Duodenal mucosa (tissue), 2 donors: ENCODE measurements at regions not wholly inside any gene's neighbourhood (a gene's known extent, or its start where the extent isn't known, plus 50 kb on each side); places are given as distances from the start of the nearest gene placed in this dataset.

ENCODE experiments used
- H3K27ac ChIP-seq: one replicate; pipeline ENCODE4 v1.7.0; 2013; ENCODE audit warnings: low read depth, low read length
- H3K27me3 ChIP-seq, 2 donors: one replicate each; pipeline ENCODE4 v1.7.0; 2013; ENCODE audit warnings: low read length in 2 of 2, control low read depth in 1 of 2; ENCODE audit not compliant: insufficient read depth in 2 of 2, control insufficient read depth in 1 of 2
- H3K36me3 ChIP-seq, 2 donors: one replicate each; pipeline ENCODE4 v1.7.0; 2013; ENCODE audit warnings: low read length in 2 of 2, control low read depth in 1 of 2; ENCODE audit not compliant: insufficient read depth in 2 of 2, control insufficient read depth in 1 of 2
- H3K4me1 ChIP-seq, 2 donors: one replicate each; pipeline ENCODE4 v1.7.0; 2013; ENCODE audit warnings: low read length in 2 of 2, control low read depth in 1 of 2; ENCODE audit not compliant: insufficient read depth in 2 of 2, control insufficient read depth in 1 of 2
- H3K4me3 ChIP-seq, 2 donors: one replicate each; pipeline ENCODE4 v1.7.0; 2013; ENCODE audit warnings: low read length in 2 of 2, low read depth in 1 of 2
- H3K9ac ChIP-seq, 2 donors: one replicate each; pipeline ENCODE4 v1.7.0; 2013; ENCODE audit warnings: low read length in 2 of 2, low read depth in 1 of 2
- H3K9me3 ChIP-seq, 2 donors: one replicate each; pipeline ENCODE4 v1.7.0; 2013; ENCODE audit warnings: low read length in 2 of 2, control low read depth in 1 of 2; ENCODE audit not compliant: control insufficient read depth in 1 of 2

- H3K27me3 ChIP-seq: no peaks in the 10 kb centered on the region
- no peak overlapping the region for H3K27ac ChIP-seq
- no peak overlapping the region for H3K4me3 ChIP-seq
- H3K4me1 ChIP-seq: no peaks in the 10 kb centered on the region
- H3K9ac ChIP-seq: no peak overlapping the region
- H3K36me3 ChIP-seq: no peaks in the 10 kb centered on the region
- H3K9me3 ChIP-seq: no peaks in the 10 kb centered on the region
Measured at GRCh38 chr11:29312812-29313211, 704.0 kb downstream of the KCNA4 start.

GRCh38 chr11:29310725-29311342 is 706.0 kb downstream of the KCNA4 start:
- no peaks in the 10 kb centered on the region for H3K9me3 ChIP-seq
- H3K4me3 ChIP-seq: no peak overlapping the region
- H3K27me3 ChIP-seq: no peaks in the 10 kb centered on the region
- H3K4me1 ChIP-seq: no peaks in the 10 kb centered on the region
- no peak overlapping the region for H3K9ac ChIP-seq
- H3K27ac ChIP-seq: no peak overlapping the region
- H3K36me3 ChIP-seq: no peaks in the 10 kb centered on the region

- Histone ChIP-seq H3K36me3 (no peaks in the 10 kb centered on the region), H3K4me1 (no peaks in the 10 kb centered on the region), H3K27me3 (no peaks in the 10 kb centered on the region), H3K9ac (no peak overlapping the region), H3K9me3 (no peaks in the 10 kb centered on the region), H3K27ac (no peak overlapping the region), H3K4me3 (no peak overlapping the region)
Measured at GRCh38 chr11:29309992-29310391, 706.8 kb downstream of the KCNA4 start.

- no peak overlapping the region for H3K27ac ChIP-seq
- no peaks in the 10 kb centered on the region for H3K9me3 ChIP-seq
- H3K36me3 ChIP-seq: no peaks in the 10 kb centered on the region
- no peak overlapping the region for H3K9ac ChIP-seq
- no peaks in the 10 kb centered on the region for H3K27me3 ChIP-seq
- H3K4me1 ChIP-seq: no peaks in the 10 kb centered on the region
- H3K4me3 ChIP-seq: no peak overlapping the region
Measured at GRCh38 chr11:29306527-29306926, 710.3 kb downstream of the KCNA4 start.

- Histone ChIP-seq H3K27ac (no peak overlapping the region), H3K4me3 (no peak overlapping the region), H3K9ac (no peak overlapping the region), H3K9me3 (no peaks in the 10 kb centered on the region), H3K4me1 (no peaks in the 10 kb centered on the region), H3K27me3 (no peaks in the 10 kb centered on the region), H3K36me3 (no peaks in the 10 kb centered on the region)
Measured at GRCh38 chr11:29305456-29306232, 711.2 kb downstream of the KCNA4 start.

GRCh38 chr11:29300420-29300819 is 716.4 kb downstream of the KCNA4 start:
- Histone ChIP-seq H3K27ac (no peak overlapping the region), H3K9me3 (no peaks in the 10 kb centered on the region), H3K36me3 (no peaks in the 10 kb centered on the region), H3K4me1 (no peaks in the 10 kb centered on the region), H3K9ac (no peak overlapping the region), H3K4me3 (no peak overlapping the region), H3K27me3 (no peaks in the 10 kb centered on the region)

- Histone ChIP-seq H3K27me3 (no peaks in the 10 kb centered on the region), H3K36me3 (no peaks in the 10 kb centered on the region), H3K4me1 (no peaks in the 10 kb centered on the region)
Measured at GRCh38 chr11:29296680-29297079, 720.1 kb downstream of the KCNA4 start.

GRCh38 chr11:29293825-29294224 is 723.0 kb downstream of the KCNA4 start:
- Histone ChIP-seq H3K27ac (no peak overlapping the region), H3K9me3 (no peaks in the 10 kb centered on the region), H3K4me3 (no peak overlapping the region), H3K27me3 (no peaks in the 10 kb centered on the region), H3K36me3 (no peaks in the 10 kb centered on the region), H3K4me1 (no peaks in the 10 kb centered on the region), H3K9ac (no peak overlapping the region)

More at GRCh38 chr11:29296680-29297079, 720.1 kb downstream of the KCNA4 start:
- Histone ChIP-seq H3K27ac (no peak overlapping the region), H3K9ac (no peak overlapping the region), H3K4me3 (no peak overlapping the region), H3K9me3 (no peaks in the 10 kb centered on the region)

- H3K9ac ChIP-seq: no peak overlapping the region
- H3K27ac ChIP-seq: no peak overlapping the region
- no peaks in the 10 kb centered on the region for H3K36me3 ChIP-seq
- H3K27me3 ChIP-seq: no peaks in the 10 kb centered on the region
- no peaks in the 10 kb centered on the region for H3K9me3 ChIP-seq
- no peak overlapping the region for H3K4me3 ChIP-seq
- H3K4me1 ChIP-seq: no peaks in the 10 kb centered on the region
Measured at GRCh38 chr11:29282088-29282487, 734.7 kb downstream of the KCNA4 start.

- Histone ChIP-seq H3K4me1 (no peaks in the 10 kb centered on the region), H3K36me3 (no peaks in the 10 kb centered on the region), H3K9me3 (no peaks in the 10 kb centered on the region), H3K9ac (no peak overlapping the region), H3K4me3 (no peak overlapping the region), H3K27ac (no peak overlapping the region), H3K27me3 (no peaks in the 10 kb centered on the region)
Measured at GRCh38 chr11:29281271-29281777, 735.5 kb downstream of the KCNA4 start.
